Lung (tissue), 11 donors: ENCODE measurements at regions not wholly inside any gene's neighbourhood (a gene's known extent, or its start where the extent isn't known, plus 50 kb on each side); places are given as distances from the start of the nearest gene placed in this dataset.

ENCODE experiments used
- ATAC-seq: fragments of 200-7000 bp; cut with Tn5 transposase; one replicate; pipeline ENCODE4 v1.9.1; 2020; ENCODE audit warnings: moderate number of reproducible peaks; ENCODE audit not compliant: insufficient read depth, low FRiP score
- DNase-seq, 3 donors: peaks; one replicate each; pipeline ENCODE4 v3.0.0-alpha.2; 2013 to 2017
- H3K27ac ChIP-seq, 2 donors: one replicate each; pipeline ENCODE4 v1.5.1; 2013; ENCODE audit warnings: mild to moderate bottlenecking in 2 of 2, moderate library complexity in 2 of 2, control low read depth in 1 of 2, inconsistent platforms in 1 of 2, low read depth in 1 of 2, low read length in 1 of 2
- H3K27me3 ChIP-seq, 3 donors: one replicate each; pipeline ENCODE4 v1.5.1; 2013; ENCODE audit warnings: low read length in 2 of 3; ENCODE audit not compliant: control insufficient read depth in 3 of 3, insufficient read depth in 3 of 3
- H3K36me3 ChIP-seq, 4 donors: one replicate each; pipeline ENCODE4 v1.5.1; 2013; ENCODE audit warnings: low read length in 4 of 4, mild to moderate bottlenecking in 1 of 4, moderate library complexity in 1 of 4; ENCODE audit not compliant: control insufficient read depth in 4 of 4, insufficient read depth in 4 of 4
- H3K4me1 ChIP-seq, 5 donors: one replicate each; pipeline ENCODE4 v1.5.1; 2013; ENCODE audit warnings: low read length in 5 of 5, mild to moderate bottlenecking in 2 of 5, moderate library complexity in 1 of 5; ENCODE audit not compliant: control insufficient read depth in 5 of 5, insufficient read depth in 5 of 5
- H3K4me3 ChIP-seq: one replicate; pipeline ENCODE4 v1.5.1; 2013; ENCODE audit warnings: mild to moderate bottlenecking, control low read depth, moderate library complexity
- H3K9ac ChIP-seq, 2 donors: one replicate each; pipeline ENCODE4 v1.5.1; 2013; ENCODE audit warnings: low read length in 2 of 2, control low read depth in 1 of 2; ENCODE audit not compliant: insufficient read depth in 1 of 2
- H3K9me3 ChIP-seq, 4 donors: one replicate each; pipeline ENCODE4 v1.5.1; 2013; ENCODE audit warnings: low read length in 3 of 4, mild to moderate bottlenecking in 1 of 4, moderate library complexity in 1 of 4; ENCODE audit not compliant: control insufficient read depth in 4 of 4, insufficient read depth in 3 of 4
- CTCF ChIP-seq: IDR thresholded peaks from 2 replicates; pipeline ENCODE4 v1.5.1; 2012; ENCODE audit warnings: mild to moderate bottlenecking; ENCODE audit errors: control extremely low read depth, extremely low read depth
- WGBS, 2 donors: extraction: QIAGEN DNeasy Blood & Tissue Kit; methylation state at CpG; one replicate each; pipeline ENCODE4 v1.1.7; 2013; 5-methylcytosine and 5-hydroxymethylcytosine counted together
- donor health status: control.
- donor health status: control.
- donor health status: Bipolar disorder and iron deficiency.
- donor health status: healthy.
- donor health status: DM: yes; HTN: yes; CAD: no.

GRCh38 chr4:98203332-98204235 lies 57.6 kb upstream of the RAP1GDS1 start:
- DNase-seq (no peak), ATAC-seq (no peak)
- Histone ChIP-seq H3K36me3 (no peaks in the 10 kb centered on the region), H3K9ac (no peak overlapping the region), H3K27me3 (no peaks in the 10 kb centered on the region), H3K9me3 (no peaks in the 10 kb centered on the region), H3K4me1 (peaks cover 0 to 2% (median 0%) of the 10 kb centered on the region in 5 donors), H3K27ac (peak overlapping the region in 1 of 2 donors; percentile 40), H3K4me3 (no peak overlapping the region)
- TF ChIP-seq CTCF = no peak
- WGBS, 2 donors = 50 to 54% methylated on average over 8 of the region's 8 CpGs

- ATAC-seq (no peak), DNase-seq (no peak)
- 88 to 96% methylated on average over 1 of the region's 1 CpG for WGBS, 2 donors
- no peaks in the 10 kb centered on the region for H3K9me3 ChIP-seq
- H3K4me3 ChIP-seq = no peak overlapping the region
- no peak overlapping the region for H3K27ac ChIP-seq
- no peaks in the 10 kb centered on the region for H3K27me3 ChIP-seq
- H3K4me1 ChIP-seq = peaks cover 0 to 2% (median 0%) of the 10 kb centered on the region in 5 donors
- TF ChIP-seq CTCF = no peak
- H3K9ac ChIP-seq = no peak overlapping the region
- no peaks in the 10 kb centered on the region for H3K36me3 ChIP-seq
Observed at GRCh38 chr4:98202907-98203306, 58.3 kb upstream of the RAP1GDS1 start.

GRCh38 chr4:98199247-98199646 lies 56.0 kb upstream of the STPG2 start:
- no peak overlapping the region for H3K9ac ChIP-seq
- H3K36me3 ChIP-seq = no peaks in the 10 kb centered on the region
- peak overlapping the region in 1 of 2 donors; percentile 33 for H3K27ac ChIP-seq
- H3K27me3 ChIP-seq = no peaks in the 10 kb centered on the region
- ATAC-seq = no peak
- H3K4me3 ChIP-seq = no peak overlapping the region
- DNase-seq = no peak
- peaks cover 0 to 2% (median 0%) of the 10 kb centered on the region in 4 donors for H3K9me3 ChIP-seq
- peaks cover 0 to 2% (median 0%) of the 10 kb centered on the region in 5 donors for H3K4me1 ChIP-seq
- TF ChIP-seq CTCF = no peak
- WGBS, 2 donors = 92 to 95% methylated on average over 4 of the region's 4 CpGs
